GM13976 (cell line): ENCODE measurements at regions not wholly inside any gene's neighbourhood (a gene's known extent, or its start where the extent isn't known, plus 50 kb on each side); places are given as distances from the start of the nearest gene placed in this dataset.
"Not testable (repeated sequence)": the region's sequence is repeated elsewhere in the genome, so short reads cannot be mapped to it uniquely, and the experiment has no call there.

Experiments used
- DNase-seq: peaks from one replicate; pipeline ENCODE4 v3.0.0; 2012; ENCODE audit warnings: low spot score
- in situ Hi-C: fragments of 300-500 bp; cut with MboI; formaldehyde crosslinking; loops from one replicate; pipeline ENCODE4 v1.12.0; 2022; ENCODE audit warnings: low sequenced_read_pairs, mixed read lengths, inconsistent platforms; ENCODE audit not compliant: unreplicated experiment
- TF ChIP-seq, protein P1 (sequence below): IDR thresholded peaks from 2 replicates; pipeline ENCODE4 v1.5.1; 2012; ENCODE audit warnings: borderline replicate concordance, mild to moderate bottlenecking; ENCODE audit not compliant: insufficient read depth; ENCODE audit errors: extremely low read depth, missing control alignments, control extremely low read depth

DNA sequence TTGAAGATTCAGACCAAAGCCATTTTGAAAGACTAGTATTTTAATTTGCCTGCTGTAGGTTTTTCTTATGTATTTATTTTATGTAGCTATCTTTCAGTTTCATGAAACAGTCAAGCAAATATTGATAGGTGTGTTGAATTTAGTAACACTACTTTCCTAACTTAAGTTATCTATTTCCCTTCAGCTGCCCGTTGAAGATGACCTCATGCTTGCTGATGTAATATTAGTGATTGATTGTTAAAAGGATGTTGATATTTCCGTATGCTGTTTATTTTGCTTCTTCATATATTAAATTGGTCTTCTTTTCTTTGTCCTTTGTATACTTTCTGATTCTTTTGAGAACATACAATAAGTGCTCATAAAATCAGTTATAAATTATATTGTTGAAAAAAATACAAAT, 86.8 kb upstream of the CHORDC1 start:
- in situ Hi-C loops: no loop called here
- DNase-seq: no peak

DNA sequence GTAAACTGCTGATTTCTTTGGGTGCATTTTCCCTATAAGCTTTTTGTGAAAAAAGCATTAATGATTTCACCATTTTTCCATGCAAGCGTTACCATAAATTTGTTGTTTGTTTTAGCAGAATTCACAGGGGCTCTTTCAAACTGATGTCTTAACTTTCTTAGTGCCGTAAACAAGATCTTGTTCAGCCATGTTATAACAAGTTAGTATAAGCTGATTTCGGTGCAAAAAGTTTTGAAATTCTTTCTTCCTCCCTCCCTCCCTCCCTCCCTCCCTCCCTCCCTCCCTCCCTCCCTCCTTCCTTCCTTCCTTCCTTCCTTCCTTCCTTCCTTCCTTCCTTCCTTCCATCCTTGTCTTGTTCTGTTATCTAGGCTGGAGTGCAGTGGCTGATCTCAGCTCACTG, 71.7 kb upstream of the CHORDC1 start:
- in situ Hi-C loops: no loop called here
- TF ChIP-seq, protein P1, sequence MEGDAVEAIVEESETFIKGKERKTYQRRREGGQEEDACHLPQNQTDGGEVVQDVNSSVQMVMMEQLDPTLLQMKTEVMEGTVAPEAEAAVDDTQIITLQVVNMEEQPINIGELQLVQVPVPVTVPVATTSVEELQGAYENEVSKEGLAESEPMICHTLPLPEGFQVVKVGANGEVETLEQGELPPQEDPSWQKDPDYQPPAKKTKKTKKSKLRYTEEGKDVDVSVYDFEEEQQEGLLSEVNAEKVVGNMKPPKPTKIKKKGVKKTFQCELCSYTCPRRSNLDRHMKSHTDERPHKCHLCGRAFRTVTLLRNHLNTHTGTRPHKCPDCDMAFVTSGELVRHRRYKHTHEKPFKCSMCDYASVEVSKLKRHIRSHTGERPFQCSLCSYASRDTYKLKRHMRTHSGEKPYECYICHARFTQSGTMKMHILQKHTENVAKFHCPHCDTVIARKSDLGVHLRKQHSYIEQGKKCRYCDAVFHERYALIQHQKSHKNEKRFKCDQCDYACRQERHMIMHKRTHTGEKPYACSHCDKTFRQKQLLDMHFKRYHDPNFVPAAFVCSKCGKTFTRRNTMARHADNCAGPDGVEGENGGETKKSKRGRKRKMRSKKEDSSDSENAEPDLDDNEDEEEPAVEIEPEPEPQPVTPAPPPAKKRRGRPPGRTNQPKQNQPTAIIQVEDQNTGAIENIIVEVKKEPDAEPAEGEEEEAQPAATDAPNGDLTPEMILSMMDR: no peak
- DNase-seq: no peak

More for the DNA sequence above, 86.8 kb upstream of the CHORDC1 start:
- TF ChIP-seq, protein P1: no peak

DNA sequence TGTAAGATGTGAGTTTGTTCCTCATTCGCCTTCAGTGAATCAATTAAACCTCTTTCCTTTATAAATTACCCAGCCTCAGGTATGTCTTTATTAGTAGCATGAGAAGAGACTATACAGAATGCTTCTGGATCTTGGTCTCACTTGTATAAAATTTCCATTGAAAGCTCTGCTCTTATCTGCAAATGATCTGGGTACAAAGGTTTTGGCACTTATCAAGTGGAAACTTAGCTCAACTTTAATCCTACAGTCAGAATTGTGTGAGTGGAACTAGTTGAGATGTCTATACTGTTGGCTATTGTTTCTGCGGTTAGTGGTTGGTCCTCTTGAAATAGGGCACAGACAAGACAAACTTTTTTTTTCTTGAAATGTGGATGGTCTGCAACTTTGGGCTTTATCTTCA, 71.2 kb upstream of the CHORDC1 start:
- in situ Hi-C loops: no loop called here
- DNase-seq: no peak
- TF ChIP-seq, protein P1: no peak

DNA sequence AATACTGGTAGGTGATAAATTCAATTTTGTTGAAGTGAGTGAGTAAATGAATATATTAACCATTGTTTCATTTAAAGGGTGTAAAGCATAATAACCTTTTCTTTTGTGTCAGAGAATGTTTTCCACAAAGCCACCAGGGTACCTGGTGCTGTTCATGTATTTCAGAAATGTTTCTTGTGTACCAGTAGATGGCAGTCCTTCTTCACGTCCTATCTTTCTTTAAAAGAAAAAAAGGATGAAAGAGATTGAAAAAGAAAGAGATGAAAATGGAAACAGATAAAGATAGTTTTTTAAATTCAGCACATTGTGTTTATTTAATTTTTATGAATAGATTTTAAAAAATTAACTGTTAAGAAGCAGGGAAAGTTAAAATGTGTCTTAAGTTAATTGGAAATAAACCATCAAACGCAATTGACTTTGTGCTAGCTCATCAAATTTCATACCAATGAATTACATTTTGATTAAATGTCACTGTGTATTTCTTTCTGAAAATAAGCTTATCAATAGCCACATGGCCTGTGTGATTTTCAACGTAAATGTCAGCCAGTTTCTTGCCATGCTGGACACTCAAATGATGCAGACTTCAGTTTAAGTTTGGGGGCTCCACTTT, 65.5 kb upstream of the CHORDC1 start:
- peak; percentile 31 for DNase-seq
- TF ChIP-seq, protein P1: peak; percentile 45
- in situ Hi-C loops: no loop called here

DNA sequence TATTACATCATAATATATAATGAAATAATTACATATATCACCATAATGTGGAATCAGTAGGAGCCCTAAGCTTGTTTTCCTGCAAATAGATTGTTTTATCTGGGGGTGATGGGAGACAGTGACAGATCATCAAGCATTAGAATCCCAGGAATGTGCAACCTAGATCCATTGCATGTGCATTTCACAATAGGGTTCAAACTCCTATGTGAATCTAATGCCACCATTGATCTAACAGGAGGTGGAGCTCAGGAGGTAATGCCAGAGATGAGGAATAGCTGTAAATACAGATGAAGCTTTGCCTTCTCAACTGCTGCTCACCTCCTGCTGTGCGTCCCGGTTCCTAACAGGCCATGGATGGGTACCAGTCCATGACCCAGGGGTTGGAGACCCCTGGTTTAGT, 63.8 kb upstream of the CHORDC1 start:
- in situ Hi-C loops: no loop called here
- TF ChIP-seq, protein P1: no peak
- no peak for DNase-seq

DNA sequence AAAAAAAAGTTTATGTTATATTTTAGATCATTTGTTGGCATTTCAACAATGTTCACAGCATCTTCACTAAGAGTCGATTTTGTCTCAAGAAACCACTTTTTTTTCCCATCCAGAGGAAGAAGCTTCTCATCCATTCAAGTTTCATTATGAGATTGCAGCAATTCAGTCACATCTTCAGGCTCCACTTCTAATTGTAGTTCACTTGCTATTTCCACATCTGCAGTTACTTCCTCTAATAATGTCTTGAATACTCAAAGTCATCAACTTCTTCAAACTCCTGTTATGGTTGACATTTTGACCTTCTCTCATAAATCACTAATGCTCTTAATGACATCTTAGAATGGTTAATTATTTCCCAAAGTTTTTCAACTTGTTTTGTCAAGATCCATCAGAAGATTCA, 61.3 kb upstream of the CHORDC1 start:
- in situ Hi-C loops: no loop called here
- TF ChIP-seq, protein P1: no peak
- DNase-seq: no peak

DNA sequence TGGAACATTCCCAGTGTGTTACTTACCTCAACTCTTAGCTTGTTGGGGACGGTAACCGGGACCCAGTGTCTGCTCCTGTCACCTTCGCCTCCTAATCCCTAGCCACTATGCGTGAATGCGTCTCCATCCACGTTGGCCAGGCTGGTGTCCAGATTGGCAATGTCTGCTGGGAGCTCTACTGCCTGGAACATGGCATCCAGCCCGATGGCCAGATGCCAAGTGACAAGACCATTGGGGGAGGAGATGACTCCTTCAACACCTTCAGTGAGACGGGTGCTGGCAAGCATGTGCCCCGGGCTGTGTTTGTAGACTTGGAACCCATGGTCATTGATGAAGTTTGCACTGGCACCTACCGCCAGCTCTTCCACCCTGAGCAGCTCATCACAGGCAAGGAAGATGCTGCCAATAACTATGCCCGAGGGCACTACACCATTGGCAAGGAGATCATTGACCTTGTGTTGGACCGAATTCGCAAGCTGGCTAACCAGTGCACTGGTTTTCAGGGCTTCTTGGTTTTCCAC, 59.8 kb upstream of the CHORDC1 start:
- DNase-seq, in situ Hi-C loops: not testable (repeated sequence)
